Vagina (tissue), 2 donors: ENCODE measurements at regions not wholly inside any gene's neighbourhood (a gene's known extent, or its start where the extent isn't known, plus 50 kb on each side); places are given as distances from the start of the nearest gene placed in this dataset.

Experiments used
- CTCF ChIP-seq, 3 experiments: fragments of 450-650 bp in 2 of 3; fragments of 200-600 bp in 1 of 3; sonication (generic) in 1 of 3; IDR thresholded peaks; one replicate each; pipeline ENCODE4 v1.5.1; 2017 to 2019; ENCODE audit warnings: antibody characterized with exemption in 3 of 3, mild to moderate bottlenecking in 2 of 3, moderate library complexity in 2 of 3
- POLR2A ChIP-seq, 2 donors: fragments of 450-650 bp; IDR thresholded peaks; one replicate each; pipeline ENCODE4 v1.6.1; 2017; ENCODE audit warnings: antibody characterized with exemption in 2 of 2, mild to moderate bottlenecking in 2 of 2, moderate library complexity in 2 of 2
- POLR2AphosphoS5 ChIP-seq, 2 donors: sonication (generic); formaldehyde crosslinking; IDR thresholded peaks; one replicate each; pipeline ENCODE4 v1.9.0; 2017; ENCODE audit warnings: antibody characterized with exemption in 2 of 2, mild to moderate bottlenecking in 2 of 2, low read depth in 1 of 2; ENCODE audit not compliant: insufficient read depth in 1 of 2

GRCh38 chr2:75964646-75965045, 253.9 kb upstream of the GCFC2 start:
- TF ChIP-seq POLR2AphosphoS5 (IDR thresholded peaks at IDR 0.05; ENCODE audit: insufficient read depth in 1 of 2, low read depth in 1 of 2), result no peak
- no peak for TF ChIP-seq POLR2A (IDR thresholded peaks at IDR 0.05)
- TF ChIP-seq CTCF (IDR thresholded peaks at IDR 0.05), result no peak
